Activated T-cell treated with anti-CD3 and anti-CD28 coated beads, Interleukin-2, amount 50 U/mL, for 4 hours (primary cell): ENCODE measurements at regions not wholly inside any gene's neighbourhood (a gene's known extent, or its start where the extent isn't known, plus 50 kb on each side); places are given as distances from the start of the nearest gene placed in this dataset.
"Not testable (repeated sequence)": the region's sequence is repeated elsewhere in the genome, so short reads cannot be mapped to it uniquely, and the experiment has no call there.

Experiments
- ATAC-seq, 2 donors: fragments of 200-7000 bp; cut with Tn5 transposase; one replicate each; pipeline ENCODE4 v1.10.0; 2021
- DNase-seq: peaks from one replicate; pipeline ENCODE4 v3.0.0-alpha.2; 2020
- H3K27me3 Mint-ChIP-seq: one replicate; pipeline ENCODE4 v1.8.0; 2021; ENCODE audit warnings: low read depth, mixed read lengths
- H3K36me3 Mint-ChIP-seq: one replicate; pipeline ENCODE4 v1.8.0; 2022; ENCODE audit warnings: mixed read lengths; ENCODE audit not compliant: insufficient read depth
- H3K4me1 Mint-ChIP-seq: one replicate; pipeline ENCODE4 v1.8.0; 2021; ENCODE audit warnings: low read depth, mixed read lengths
- H3K4me3 Mint-ChIP-seq: one replicate; pipeline ENCODE4 v1.8.0; 2021; ENCODE audit warnings: mild to moderate bottlenecking, moderate library complexity, mixed read lengths
- H3K9me3 Mint-ChIP-seq: one replicate; pipeline ENCODE4 v1.8.0; 2021; ENCODE audit warnings: mixed read lengths

- Mint-ChIP-seq H3K4me3 (no peak overlapping the region), H3K9me3 (peaks cover 14% of the 10 kb centered on the region), H3K36me3 (no peaks in the 10 kb centered on the region), H3K4me1 (no peaks in the 10 kb centered on the region), H3K27me3 (no peaks in the 10 kb centered on the region)
- no peak for ATAC-seq
- DNase-seq = no peak
Observed at GRCh38 chr18:73043611-73044010, 175.8 kb upstream of the NETO1 start.

- DNase-seq (no peak), ATAC-seq (no peak)
- Mint-ChIP-seq H3K36me3 (no peaks in the 10 kb centered on the region), H3K9me3 (peaks cover 14% of the 10 kb centered on the region), H3K4me3 (no peak overlapping the region), H3K4me1 (no peaks in the 10 kb centered on the region), H3K27me3 (no peaks in the 10 kb centered on the region)
Observed at GRCh38 chr18:73043211-73043610, 175.4 kb upstream of the NETO1 start.

GRCh38 chr18:73040247-73040646 is 172.5 kb upstream of the NETO1 start:
- Mint-ChIP-seq H3K36me3 (no peaks in the 10 kb centered on the region), H3K27me3 (no peaks in the 10 kb centered on the region), H3K9me3 (peaks cover 9% of the 10 kb centered on the region), H3K4me3 (no peak overlapping the region), H3K4me1 (no peaks in the 10 kb centered on the region)
- ATAC-seq (no peak), DNase-seq (no peak)

- no peaks in the 10 kb centered on the region for H3K4me1 Mint-ChIP-seq
- no peak for DNase-seq
- H3K27me3 Mint-ChIP-seq = no peaks in the 10 kb centered on the region
- no peaks in the 10 kb centered on the region for H3K36me3 Mint-ChIP-seq
- ATAC-seq = no peak
- H3K9me3 Mint-ChIP-seq = peaks cover 9% of the 10 kb centered on the region
- H3K4me3 Mint-ChIP-seq = no peak overlapping the region
Observed at GRCh38 chr18:73038336-73038735, 170.5 kb upstream of the NETO1 start.

- H3K4me3 Mint-ChIP-seq = no peak overlapping the region
- H3K9me3 Mint-ChIP-seq = peaks cover 21% of the 10 kb centered on the region
- no peaks in the 10 kb centered on the region for H3K36me3 Mint-ChIP-seq
- H3K27me3 Mint-ChIP-seq = no peaks in the 10 kb centered on the region
- no peaks in the 10 kb centered on the region for H3K4me1 Mint-ChIP-seq
- no peak for ATAC-seq
- no peak for DNase-seq
Observed at GRCh38 chr18:73023975-73024374, 156.2 kb upstream of the NETO1 start.

GRCh38 chr18:73009691-73010090 is 141.9 kb upstream of the NETO1 start:
- H3K4me3 Mint-ChIP-seq = no peak overlapping the region
- ATAC-seq = no peak

GRCh38 chr18:73007915-73008308 is 140.1 kb upstream of the NETO1 start:
- Mint-ChIP-seq H3K36me3 (no peaks in the 10 kb centered on the region), H3K27me3 (no peaks in the 10 kb centered on the region), H3K4me3 (no peak overlapping the region), H3K4me1 (no peaks in the 10 kb centered on the region), H3K9me3 (peaks cover 22% of the 10 kb centered on the region)
- DNase-seq (no peak), ATAC-seq (no peak)

More at GRCh38 chr18:73009691-73010090, 141.9 kb upstream of the NETO1 start:
- H3K27me3 Mint-ChIP-seq = no peaks in the 10 kb centered on the region
- no peaks in the 10 kb centered on the region for H3K4me1 Mint-ChIP-seq
- DNase-seq = no peak
- peaks cover 15% of the 10 kb centered on the region for H3K9me3 Mint-ChIP-seq
- no peaks in the 10 kb centered on the region for H3K36me3 Mint-ChIP-seq

- Mint-ChIP-seq H3K27me3 (no peaks in the 10 kb centered on the region), H3K9me3 (peaks cover 22% of the 10 kb centered on the region), H3K4me3 (no peak overlapping the region), H3K36me3 (no peaks in the 10 kb centered on the region), H3K4me1 (no peaks in the 10 kb centered on the region)
- no peak for DNase-seq
- ATAC-seq = no peak
Observed at GRCh38 chr18:73007195-73007914, 139.6 kb upstream of the NETO1 start.

- Mint-ChIP-seq H3K36me3 (no peaks in the 10 kb centered on the region), H3K4me3 (no peak overlapping the region), H3K27me3 (no peaks in the 10 kb centered on the region), H3K4me1 (no peaks in the 10 kb centered on the region), H3K9me3 (peaks cover 20% of the 10 kb centered on the region)
- no peak for ATAC-seq
- no peak for DNase-seq
Observed at GRCh38 chr18:73006331-73006730, 138.5 kb upstream of the NETO1 start.

- peaks cover 14% of the 10 kb centered on the region for H3K9me3 Mint-ChIP-seq
- no peak for ATAC-seq
- DNase-seq = no peak
- H3K4me1 Mint-ChIP-seq = no peaks in the 10 kb centered on the region
- H3K36me3 Mint-ChIP-seq = no peaks in the 10 kb centered on the region
- no peaks in the 10 kb centered on the region for H3K27me3 Mint-ChIP-seq
- H3K4me3 Mint-ChIP-seq = no peak overlapping the region
Observed at GRCh38 chr18:73004260-73004659, 136.5 kb upstream of the NETO1 start.

GRCh38 chr18:72999971-73000607 is 132.3 kb upstream of the NETO1 start:
- Mint-ChIP-seq H3K4me3 (no peak overlapping the region), H3K4me1 (no peaks in the 10 kb centered on the region), H3K27me3 (no peaks in the 10 kb centered on the region), H3K36me3 (no peaks in the 10 kb centered on the region), H3K9me3 (peaks cover 21% of the 10 kb centered on the region)
- ATAC-seq (no peak), DNase-seq (no peak)

- Mint-ChIP-seq H3K27me3 (no peaks in the 10 kb centered on the region), H3K9me3 (peaks cover 14% of the 10 kb centered on the region), H3K4me3 (no peak overlapping the region), H3K36me3 (no peaks in the 10 kb centered on the region), H3K4me1 (no peaks in the 10 kb centered on the region)
- ATAC-seq = no peak
- no peak for DNase-seq
Observed at GRCh38 chr18:72995558-72995957, 127.8 kb upstream of the NETO1 start.

- no peaks in the 10 kb centered on the region for H3K36me3 Mint-ChIP-seq
- no peaks in the 10 kb centered on the region for H3K27me3 Mint-ChIP-seq
- no peak for DNase-seq
- H3K9me3 Mint-ChIP-seq = peaks cover 19% of the 10 kb centered on the region
- no peak overlapping the region for H3K4me3 Mint-ChIP-seq
- ATAC-seq = no peak
- no peaks in the 10 kb centered on the region for H3K4me1 Mint-ChIP-seq
Observed at GRCh38 chr18:72993250-72993649, 125.5 kb upstream of the NETO1 start.

- H3K4me3 Mint-ChIP-seq = no peak overlapping the region
Observed at GRCh38 chr18:72991379-72991778, 123.6 kb upstream of the NETO1 start.

GRCh38 chr18:72987570-72987969 is 119.8 kb upstream of the NETO1 start:
- not testable (repeated sequence) for DNase-seq, H3K4me3 Mint-ChIP-seq, H3K4me1 Mint-ChIP-seq, ATAC-seq, H3K27me3 Mint-ChIP-seq, H3K36me3 Mint-ChIP-seq
- peaks cover 18% of the 10 kb centered on the region for H3K9me3 Mint-ChIP-seq

More at GRCh38 chr18:72991379-72991778, 123.6 kb upstream of the NETO1 start:
- H3K4me1 Mint-ChIP-seq = no peaks in the 10 kb centered on the region
- ATAC-seq (no peak), DNase-seq (no peak)
- H3K27me3 Mint-ChIP-seq = no peaks in the 10 kb centered on the region
- no peaks in the 10 kb centered on the region for H3K36me3 Mint-ChIP-seq
- peaks cover 16% of the 10 kb centered on the region for H3K9me3 Mint-ChIP-seq
